ENCODE measurements at regions not wholly inside any gene's neighbourhood (a gene's known extent, or its start where the extent isn't known, plus 50 kb on each side); places are given as distances from the start of the nearest gene placed in this dataset.
"Not testable (repeated sequence)": the region's sequence is repeated elsewhere in the genome, so short reads cannot be mapped to it uniquely, and the experiment has no call there.

DNA sequence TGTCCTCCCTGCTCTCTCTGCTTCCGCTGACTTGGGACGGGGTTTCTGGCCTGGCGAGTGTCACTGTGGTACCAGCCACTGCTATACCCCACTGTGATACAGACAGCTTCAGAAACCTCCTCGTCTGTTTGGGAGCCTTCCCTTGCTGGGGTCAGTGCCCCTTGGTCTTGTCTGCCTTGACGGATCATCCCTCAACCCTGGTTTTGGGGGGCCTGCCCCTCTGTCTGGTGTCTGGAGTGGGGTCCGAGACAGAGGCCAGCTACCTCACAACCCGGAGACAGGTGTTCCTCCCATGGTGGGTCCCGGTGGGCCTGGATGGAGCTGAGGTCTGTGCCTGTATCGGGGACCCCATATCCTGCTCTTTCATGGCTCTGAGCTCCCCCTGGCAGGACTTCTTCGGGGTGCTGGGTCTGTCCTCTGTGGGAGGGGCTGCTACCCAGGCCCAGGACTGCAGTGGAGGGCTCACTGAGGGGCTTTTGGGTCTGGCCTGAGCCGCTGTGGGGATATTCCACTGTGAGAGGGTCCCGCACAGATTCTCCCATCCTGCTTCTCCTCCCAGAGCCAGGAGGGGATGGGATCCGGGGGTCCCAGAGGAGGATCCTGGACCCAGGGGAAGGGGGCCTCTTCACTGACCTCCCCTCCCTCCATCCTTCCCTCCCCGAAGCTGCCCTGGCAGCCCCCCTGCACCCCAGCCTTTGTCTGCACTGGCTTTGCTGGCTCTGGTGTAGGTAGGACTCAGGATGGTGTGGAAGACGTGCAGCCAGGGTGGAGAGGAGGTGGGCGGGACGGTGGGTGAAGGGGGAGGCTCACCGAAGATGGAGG is 365.5 kb downstream of the TMEM121 start (continued):
- TF ChIP-seq, protein P1, sequence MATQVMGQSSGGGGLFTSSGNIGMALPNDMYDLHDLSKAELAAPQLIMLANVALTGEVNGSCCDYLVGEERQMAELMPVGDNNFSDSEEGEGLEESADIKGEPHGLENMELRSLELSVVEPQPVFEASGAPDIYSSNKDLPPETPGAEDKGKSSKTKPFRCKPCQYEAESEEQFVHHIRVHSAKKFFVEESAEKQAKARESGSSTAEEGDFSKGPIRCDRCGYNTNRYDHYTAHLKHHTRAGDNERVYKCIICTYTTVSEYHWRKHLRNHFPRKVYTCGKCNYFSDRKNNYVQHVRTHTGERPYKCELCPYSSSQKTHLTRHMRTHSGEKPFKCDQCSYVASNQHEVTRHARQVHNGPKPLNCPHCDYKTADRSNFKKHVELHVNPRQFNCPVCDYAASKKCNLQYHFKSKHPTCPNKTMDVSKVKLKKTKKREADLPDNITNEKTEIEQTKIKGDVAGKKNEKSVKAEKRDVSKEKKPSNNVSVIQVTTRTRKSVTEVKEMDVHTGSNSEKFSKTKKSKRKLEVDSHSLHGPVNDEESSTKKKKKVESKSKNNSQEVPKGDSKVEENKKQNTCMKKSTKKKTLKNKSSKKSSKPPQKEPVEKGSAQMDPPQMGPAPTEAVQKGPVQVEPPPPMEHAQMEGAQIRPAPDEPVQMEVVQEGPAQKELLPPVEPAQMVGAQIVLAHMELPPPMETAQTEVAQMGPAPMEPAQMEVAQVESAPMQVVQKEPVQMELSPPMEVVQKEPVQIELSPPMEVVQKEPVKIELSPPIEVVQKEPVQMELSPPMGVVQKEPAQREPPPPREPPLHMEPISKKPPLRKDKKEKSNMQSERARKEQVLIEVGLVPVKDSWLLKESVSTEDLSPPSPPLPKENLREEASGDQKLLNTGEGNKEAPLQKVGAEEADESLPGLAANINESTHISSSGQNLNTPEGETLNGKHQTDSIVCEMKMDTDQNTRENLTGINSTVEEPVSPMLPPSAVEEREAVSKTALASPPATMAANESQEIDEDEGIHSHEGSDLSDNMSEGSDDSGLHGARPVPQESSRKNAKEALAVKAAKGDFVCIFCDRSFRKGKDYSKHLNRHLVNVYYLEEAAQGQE (IDR thresholded peaks at IDR 0.05; ENCODE audit: unreplicated experiment): no peak
- TF ChIP-seq EZH2 (IDR thresholded peaks at IDR 0.05; ENCODE audit: low read depth, unreplicated experiment) (no peak), POLR2AphosphoS5 (IDR thresholded peaks at IDR 0.05; ENCODE audit: low read depth) (no peak), NANOG (IDR thresholded peaks at IDR 0.05; ENCODE audit: borderline replicate concordance) (no peak), STAT1 (IDR thresholded peaks at IDR 0.05; ENCODE audit: unreplicated experiment) (no peak), ZNF114 (CRISPR knock-in tag; IDR thresholded peaks at IDR 0.05) (no peak), CREB1 (CRISPR knock-in tag; IDR thresholded peaks at IDR 0.05; ENCODE audit: low read depth) (no peak), EZH2phosphoT487 (IDR thresholded peaks at IDR 0.05; ENCODE audit: unreplicated experiment) (no peak), JUNB (IDR thresholded peaks at IDR 0.05; ENCODE audit: unreplicated experiment) (no peak)
- TF ChIP-seq, protein P2, sequence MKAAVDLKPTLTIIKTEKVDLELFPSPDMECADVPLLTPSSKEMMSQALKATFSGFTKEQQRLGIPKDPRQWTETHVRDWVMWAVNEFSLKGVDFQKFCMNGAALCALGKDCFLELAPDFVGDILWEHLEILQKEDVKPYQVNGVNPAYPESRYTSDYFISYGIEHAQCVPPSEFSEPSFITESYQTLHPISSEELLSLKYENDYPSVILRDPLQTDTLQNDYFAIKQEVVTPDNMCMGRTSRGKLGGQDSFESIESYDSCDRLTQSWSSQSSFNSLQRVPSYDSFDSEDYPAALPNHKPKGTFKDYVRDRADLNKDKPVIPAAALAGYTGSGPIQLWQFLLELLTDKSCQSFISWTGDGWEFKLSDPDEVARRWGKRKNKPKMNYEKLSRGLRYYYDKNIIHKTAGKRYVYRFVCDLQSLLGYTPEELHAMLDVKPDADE (IDR thresholded peaks at IDR 0.05): no peak

DNA sequence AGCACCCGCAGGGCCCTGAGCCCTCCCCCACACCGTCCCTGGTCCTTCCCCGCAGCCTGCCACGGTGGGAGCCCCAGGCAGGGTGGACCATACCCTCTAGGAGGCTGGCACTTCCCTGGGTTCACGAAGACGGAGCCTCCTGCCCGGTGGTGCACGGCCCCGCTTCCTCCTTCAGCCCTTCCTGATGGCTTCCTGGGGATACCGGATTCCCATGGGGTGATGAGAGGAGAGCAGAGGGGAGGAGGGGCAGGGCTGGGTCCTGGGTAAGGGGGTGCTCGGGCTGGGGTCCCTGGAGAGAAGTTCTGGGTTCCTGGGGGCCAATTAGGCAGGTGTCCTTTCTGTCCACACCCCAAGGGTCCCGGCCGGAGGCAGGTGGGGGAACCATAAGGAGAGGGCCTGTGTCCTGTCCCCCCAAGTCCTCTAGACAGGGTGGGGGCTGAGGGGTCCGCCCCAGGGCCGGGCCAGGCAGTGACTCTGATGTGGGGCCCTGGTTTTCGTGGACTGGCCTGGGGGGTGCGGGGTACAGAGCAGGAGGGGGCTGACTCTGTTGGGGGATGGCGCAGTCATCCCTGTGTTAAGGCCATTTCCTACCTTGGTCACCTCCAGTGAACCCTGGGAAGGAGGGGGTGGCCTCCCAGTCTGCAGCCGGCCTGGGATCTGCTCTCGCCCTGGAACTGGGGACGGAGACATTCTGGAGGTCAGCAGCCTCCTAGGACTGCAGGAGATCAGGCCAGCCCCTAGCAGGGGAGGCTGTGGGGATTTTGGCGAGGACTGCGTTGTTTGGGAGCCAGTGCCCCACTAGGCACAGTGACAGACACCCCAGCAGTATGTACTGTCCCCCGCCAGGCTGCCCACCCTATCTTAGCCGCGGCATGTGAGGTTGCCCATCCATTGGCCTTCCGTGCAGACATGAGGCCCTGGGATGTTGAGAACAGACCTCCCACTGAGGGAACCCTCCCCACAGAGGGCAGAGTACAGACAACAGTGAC is 366.4 kb downstream of the TMEM121 start:
- H4K20me1 ChIP-seq (replicated peaks; ENCODE audit: insufficient read depth); H3K36me3 ChIP-seq (ENCODE audit: insufficient read depth); ATAC-seq; H3K27ac Mint-ChIP-seq; H2AFZ ChIP-seq; H3K4me2 ChIP-seq; H3K4me3 Mint-ChIP-seq; H3K4me3 ChIP-seq; H3K79me2 ChIP-seq (replicated peaks; ENCODE audit: insufficient read depth); H3F3A ChIP-seq (replicated peaks; ENCODE audit: low read depth); H3K27ac ChIP-seq (ENCODE audit: low read depth); H3K4me1 Mint-ChIP-seq; H3K27me3 ChIP-seq (ENCODE audit: insufficient read depth); DNase-seq (ENCODE audit: low spot score); H3K27me3 Mint-ChIP-seq (ENCODE audit: insufficient read depth, low read depth, poor library complexity); H3K9me2 ChIP-seq (ENCODE audit: insufficient read depth); H3K4me1 ChIP-seq (ENCODE audit: insufficient read depth): not testable (repeated sequence)
- H3K9me3 Mint-ChIP-seq: peaks cover 88% of the 10 kb centered on the region
- peaks cover 27% of the 10 kb centered on the region for H3K36me3 Mint-ChIP-seq (ENCODE audit: low read depth)

DNA sequence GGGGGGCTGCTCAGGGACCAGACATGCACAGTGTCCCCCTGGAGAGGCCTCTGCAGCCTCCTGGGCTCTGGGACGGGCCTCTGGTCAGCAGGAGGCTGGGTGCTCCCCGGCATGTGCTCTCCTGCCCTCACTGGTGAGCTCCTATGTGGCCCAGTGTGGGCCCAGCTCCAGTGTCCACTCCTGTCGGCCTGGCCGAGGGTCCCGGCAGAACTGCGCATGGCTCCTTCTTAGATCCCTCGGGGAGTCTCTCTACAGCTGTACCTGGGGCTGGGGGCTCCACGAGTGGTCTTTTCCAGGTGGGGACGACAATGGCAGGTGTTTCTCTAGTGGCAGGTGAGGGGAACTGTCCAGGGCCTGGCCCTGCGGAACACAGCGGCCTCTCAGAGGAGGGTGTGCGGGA is 367.3 kb downstream of the TMEM121 start:
- DNase-seq (ENCODE audit: low spot score); H3K4me1 ChIP-seq (ENCODE audit: insufficient read depth); H3F3A ChIP-seq (replicated peaks; ENCODE audit: low read depth); H4K20me1 ChIP-seq (replicated peaks; ENCODE audit: insufficient read depth); H3K27ac Mint-ChIP-seq; H3K79me2 ChIP-seq (replicated peaks; ENCODE audit: insufficient read depth); H3K4me2 ChIP-seq; H3K4me1 Mint-ChIP-seq; H3K27me3 Mint-ChIP-seq (ENCODE audit: insufficient read depth, low read depth, poor library complexity); H3K4me3 Mint-ChIP-seq; H3K27ac ChIP-seq (ENCODE audit: low read depth); ATAC-seq; H3K36me3 ChIP-seq (ENCODE audit: insufficient read depth); H3K27me3 ChIP-seq (ENCODE audit: insufficient read depth); H3K4me3 ChIP-seq; H2AFZ ChIP-seq; H3K9me2 ChIP-seq (ENCODE audit: insufficient read depth): not testable (repeated sequence)
- H3K9me3 Mint-ChIP-seq: peaks cover 88% of the 10 kb centered on the region
- peaks cover 32% of the 10 kb centered on the region for H3K36me3 Mint-ChIP-seq (ENCODE audit: low read depth)
